Stimulated activated effector memory CD8-positive, alpha-beta T cell treated with anti-CD3 and anti-CD28 coated beads, Interleukin-12 subunit alpha, Interleukin-12 subunit beta, amount 100 ng/mL, for 72 hours (primary cell): ENCODE measurements at regions not wholly inside any gene's neighbourhood (a gene's known extent, or its start where the extent isn't known, plus 50 kb on each side); places are given as distances from the start of the nearest gene placed in this dataset.

Experiments
- ATAC-seq: fragments of 150-1000 bp; cut with Tn5 transposase; 2 replicates; pipeline ENCODE4 v1.10.0; 2021
- DNase-seq, 2 donors: peaks; one replicate each; pipeline ENCODE4 v3.0.0; 2021 to 2022; ENCODE audit warnings: low spot score in 2 of 2
- H3K27ac Mint-ChIP-seq: one replicate; pipeline ENCODE4 v1.8.0; 2022; ENCODE audit warnings: mild to moderate bottlenecking, mixed read lengths
- H3K36me3 Mint-ChIP-seq: one replicate; pipeline ENCODE4 v1.8.0; 2022; ENCODE audit warnings: mild to moderate bottlenecking, mixed read lengths
- H3K4me1 Mint-ChIP-seq: one replicate; pipeline ENCODE4 v1.8.0; 2022; ENCODE audit warnings: mixed read lengths
- H3K4me3 Mint-ChIP-seq: one replicate; pipeline ENCODE4 v1.8.0; 2022; ENCODE audit warnings: mild to moderate bottlenecking, mixed read lengths
- H3K9me3 Mint-ChIP-seq: one replicate; pipeline ENCODE4 v1.8.0; 2022; ENCODE audit warnings: mixed read lengths

- H3K27ac Mint-ChIP-seq: no peak overlapping the region
- no peaks in the 10 kb centered on the region for H3K36me3 Mint-ChIP-seq
- H3K9me3 Mint-ChIP-seq: peaks cover 26% of the 10 kb centered on the region
- no peak for DNase-seq
- H3K4me3 Mint-ChIP-seq: no peak overlapping the region
- no peaks in the 10 kb centered on the region for H3K4me1 Mint-ChIP-seq
- no peak for ATAC-seq
Observed at GRCh38 chr18:30288662-30289414, 753.7 kb downstream of the DSC3 start.

GRCh38 chr18:30280861-30281470 lies 761.6 kb downstream of the DSC3 start:
- no peak overlapping the region for H3K27ac Mint-ChIP-seq
- ATAC-seq: no peak
- no peak for DNase-seq
- peaks cover 12% of the 10 kb centered on the region for H3K9me3 Mint-ChIP-seq
- no peaks in the 10 kb centered on the region for H3K36me3 Mint-ChIP-seq
- H3K4me1 Mint-ChIP-seq: no peaks in the 10 kb centered on the region
- no peak overlapping the region for H3K4me3 Mint-ChIP-seq

GRCh38 chr18:30280186-30280585 lies 762.4 kb downstream of the DSC3 start:
- no peak overlapping the region for H3K27ac Mint-ChIP-seq
- H3K36me3 Mint-ChIP-seq: no peaks in the 10 kb centered on the region
- H3K4me1 Mint-ChIP-seq: no peaks in the 10 kb centered on the region
- peaks cover 13% of the 10 kb centered on the region for H3K9me3 Mint-ChIP-seq
- ATAC-seq: no peak
- H3K4me3 Mint-ChIP-seq: no peak overlapping the region
- no peak for DNase-seq

GRCh38 chr18:30277676-30278075 lies 764.9 kb downstream of the DSC3 start:
- H3K4me1 Mint-ChIP-seq: no peaks in the 10 kb centered on the region
- H3K27ac Mint-ChIP-seq: no peak overlapping the region
- H3K4me3 Mint-ChIP-seq: no peak overlapping the region
- ATAC-seq (no peak), DNase-seq (no peak)
- H3K36me3 Mint-ChIP-seq: no peaks in the 10 kb centered on the region
- peaks cover 9% of the 10 kb centered on the region for H3K9me3 Mint-ChIP-seq

- DNase-seq (no peak), ATAC-seq (no peak)
- Mint-ChIP-seq H3K4me3 (no peak overlapping the region), H3K27ac (no peak overlapping the region), H3K4me1 (no peaks in the 10 kb centered on the region), H3K36me3 (no peaks in the 10 kb centered on the region), H3K9me3 (peaks cover 16% of the 10 kb centered on the region)
Observed at GRCh38 chr18:30271716-30272115, 770.8 kb downstream of the DSC3 start.

- peaks cover 13% of the 10 kb centered on the region for H3K9me3 Mint-ChIP-seq
- ATAC-seq (no peak), DNase-seq (no peak)
- H3K27ac Mint-ChIP-seq: no peak overlapping the region
- no peaks in the 10 kb centered on the region for H3K4me1 Mint-ChIP-seq
- H3K4me3 Mint-ChIP-seq: no peak overlapping the region
- no peaks in the 10 kb centered on the region for H3K36me3 Mint-ChIP-seq
Observed at GRCh38 chr18:30265190-30265589, 777.4 kb downstream of the DSC3 start.

- H3K4me1 Mint-ChIP-seq: no peaks in the 10 kb centered on the region
Observed at GRCh38 chr18:30254331-30254730, 788.2 kb downstream of the DSC3 start.

GRCh38 chr18:30248056-30248455 lies 794.5 kb downstream of the DSC3 start:
- Mint-ChIP-seq H3K4me1 (no peaks in the 10 kb centered on the region), H3K9me3 (peaks cover 15% of the 10 kb centered on the region), H3K4me3 (no peak overlapping the region), H3K27ac (no peak overlapping the region), H3K36me3 (no peaks in the 10 kb centered on the region)
- DNase-seq (no peak), ATAC-seq (no peak)

More at GRCh38 chr18:30254331-30254730, 788.2 kb downstream of the DSC3 start:
- ATAC-seq (no peak), DNase-seq (no peak)
- Mint-ChIP-seq H3K27ac (no peak overlapping the region), H3K9me3 (peaks cover 23% of the 10 kb centered on the region), H3K4me3 (no peak overlapping the region), H3K36me3 (no peaks in the 10 kb centered on the region)

- Mint-ChIP-seq H3K36me3 (no peaks in the 10 kb centered on the region), H3K27ac (no peak overlapping the region), H3K9me3 (peaks cover 20% of the 10 kb centered on the region), H3K4me1 (no peaks in the 10 kb centered on the region), H3K4me3 (no peak overlapping the region)
- ATAC-seq (no peak), DNase-seq (no peak)
Observed at GRCh38 chr18:30245766-30246455, 796.6 kb downstream of the DSC3 start.

GRCh38 chr18:30234755-30235154 lies 807.8 kb downstream of the DSC3 start:
- ATAC-seq (no peak), DNase-seq (no peak)
- H3K4me3 Mint-ChIP-seq: no peak overlapping the region
- no peaks in the 10 kb centered on the region for H3K36me3 Mint-ChIP-seq
- H3K27ac Mint-ChIP-seq: no peak overlapping the region
- peaks cover 18% of the 10 kb centered on the region for H3K9me3 Mint-ChIP-seq
- H3K4me1 Mint-ChIP-seq: no peaks in the 10 kb centered on the region

GRCh38 chr18:30211112-30211511 lies 831.4 kb downstream of the DSC3 start:
- H3K4me1 Mint-ChIP-seq: no peaks in the 10 kb centered on the region
- no peak for ATAC-seq
- H3K9me3 Mint-ChIP-seq: peaks cover 3% of the 10 kb centered on the region
- no peak overlapping the region for H3K27ac Mint-ChIP-seq
- H3K36me3 Mint-ChIP-seq: no peaks in the 10 kb centered on the region
- DNase-seq: no peak
- H3K4me3 Mint-ChIP-seq: no peak overlapping the region

GRCh38 chr18:30208546-30208945 lies 834.0 kb downstream of the DSC3 start:
- peaks cover 3% of the 10 kb centered on the region for H3K9me3 Mint-ChIP-seq

GRCh38 chr18:30192216-30192615 lies 850.3 kb downstream of the DSC3 start:
- DNase-seq: no peak

More at GRCh38 chr18:30208546-30208945, 834.0 kb downstream of the DSC3 start:
- Mint-ChIP-seq H3K4me3 (no peak overlapping the region), H3K27ac (no peak overlapping the region), H3K36me3 (no peaks in the 10 kb centered on the region), H3K4me1 (no peaks in the 10 kb centered on the region)
- no peak for ATAC-seq
- no peak for DNase-seq

GRCh38 chr18:30186245-30186644 lies 856.3 kb downstream of the DSC3 start:
- Mint-ChIP-seq H3K36me3 (no peaks in the 10 kb centered on the region), H3K4me1 (no peaks in the 10 kb centered on the region), H3K4me3 (no peak overlapping the region), H3K9me3 (peaks cover 13% of the 10 kb centered on the region), H3K27ac (no peak overlapping the region)
- ATAC-seq: no peak
- DNase-seq: no peak

More at GRCh38 chr18:30192216-30192615, 850.3 kb downstream of the DSC3 start:
- no peak overlapping the region for H3K4me3 Mint-ChIP-seq
- no peak overlapping the region for H3K27ac Mint-ChIP-seq
- H3K4me1 Mint-ChIP-seq: no peaks in the 10 kb centered on the region
- no peak for ATAC-seq
- no peaks in the 10 kb centered on the region for H3K36me3 Mint-ChIP-seq
- H3K9me3 Mint-ChIP-seq: peaks cover 25% of the 10 kb centered on the region

- DNase-seq (no peak), ATAC-seq (no peak)
- Mint-ChIP-seq H3K36me3 (no peaks in the 10 kb centered on the region), H3K4me3 (no peak overlapping the region), H3K4me1 (no peaks in the 10 kb centered on the region), H3K9me3 (peaks cover 9% of the 10 kb centered on the region), H3K27ac (no peak overlapping the region)
Observed at GRCh38 chr18:30177056-30177455, 865.5 kb downstream of the DSC3 start.
